K562 (cell line): ENCODE measurements at regions not wholly inside any gene's neighbourhood (a gene's known extent, or its start where the extent isn't known, plus 50 kb on each side); places are given as distances from the start of the nearest gene placed in this dataset.

Experiments used
- ATAC-seq: fragments of 200-7000 bp; cut with Tn5 transposase; 3 replicates; pipeline ENCODE4 v1.9.1; 2020; ENCODE audit warnings: moderate library complexity
- BruUV-seq: library from RNA; stranded (reverse); fragments of 400-500 nt; replicated peaks from 2 replicates; lab custom pipeline; 2021; lab: Mats Ljungman, UMichigan
- CTCF ChIA-PET: fragments of 300-600 bp; formaldehyde crosslinking; extraction: SDS; loops from one replicate; lab custom pipeline; 2021; ENCODE audit warnings: low intra/inter-chr PET ratio; lab: Yijun Ruan, JAX
- POLR2A ChIA-PET: fragments of 300-600, 350-650 bp; sonication (Branson Sonifier 250); formaldehyde crosslinking; extraction: SDS; loops from one replicate; lab custom pipeline; 2021; ENCODE audit warnings: antibody characterized with exemption, inconsistent platforms; lab: Yijun Ruan, JAX
- DNase-seq, 4 experiments: peaks; one replicate each; pipeline versions ENCODE4 v3.0.0 to v3.0.0-alpha.2; 2011 to 2018; ENCODE audit warnings: low spot score in 3 of 4, mixed read lengths in 3 of 4; ENCODE audit errors: extremely low read depth in 1 of 4
- FAIRE-seq: peaks from 2 replicates; lab custom pipeline; 2011; peaks lifted over from hg19 to GRCh38; lab: Jason Lieb, UNC
- H2AFZ ChIP-seq: 2 replicates; pipeline ENCODE4 v1.6.0; 2011; ENCODE audit warnings: low read depth, low read length, control low read depth, inconsistent platforms
- H3K27ac ChIP-seq: fragments of 200-600 bp; 3 replicates; pipeline ENCODE4 v1.8.0; 2011; ENCODE audit warnings: low read depth, mild to moderate bottlenecking, control low read depth, inconsistent platforms, low read length, moderate library complexity, mixed read lengths; ENCODE audit errors: extremely low read depth
- H3K27me3 ChIP-seq, 2 experiments: fragments of 300-600 bp in 1 of 2; 2 replicates in 1 of 2; 3 replicates in 1 of 2; pipeline versions ENCODE4 v1.6.0 to v1.8.0; 2011; ENCODE audit warnings: inconsistent platforms in 2 of 2, low read length in 2 of 2, mild to moderate bottlenecking in 1 of 2, mixed read lengths in 1 of 2, moderate library complexity in 1 of 2; ENCODE audit not compliant: control insufficient read depth in 2 of 2, insufficient read depth in 2 of 2
- H3K36me3 ChIP-seq: fragments of 300-600 bp; 3 replicates; pipeline ENCODE4 v1.8.0; 2011; ENCODE audit warnings: mild to moderate bottlenecking, low read length, inconsistent platforms; ENCODE audit not compliant: control insufficient read depth, insufficient read depth
- H3K4me1 ChIP-seq, 2 experiments: fragments of 200-600 bp in 1 of 2; replicated peaks in 1 of 2; 2 replicates in 1 of 2; 3 replicates in 1 of 2; pipeline versions ENCODE4 v1.5.1 to v1.8.0; 2011; ENCODE audit warnings: inconsistent platforms in 2 of 2, low read length in 2 of 2, mild to moderate bottlenecking in 1 of 2, mixed read lengths in 1 of 2, moderate library complexity in 1 of 2; ENCODE audit not compliant: control insufficient read depth in 2 of 2, insufficient read depth in 2 of 2
- H3K4me2 ChIP-seq: 2 replicates; pipeline ENCODE4 v1.6.1; 2011; ENCODE audit warnings: low read length, control low read depth, inconsistent platforms, mixed read lengths; ENCODE audit not compliant: insufficient read depth
- H3K4me3 ChIP-seq: fragments of 200-600 bp; sonication (generic), shearing (Covaris generic); 2 replicates; pipeline ENCODE4 v1.5.1; 2016; ENCODE audit warnings: control low read depth, inconsistent platforms
- H3K79me2 ChIP-seq: fragments of 200-600 bp; 3 replicates; pipeline ENCODE4 v1.8.0; 2011; ENCODE audit warnings: low read length, inconsistent platforms; ENCODE audit not compliant: control insufficient read depth, insufficient read depth
- H3K9ac ChIP-seq, 2 experiments: 2 replicates each; pipeline versions ENCODE4 v1.6.0 to v1.6.1; 2011; ENCODE audit warnings: low read depth in 2 of 2, low read length in 2 of 2, control low read depth in 1 of 2, inconsistent platforms in 1 of 2, mild to moderate bottlenecking in 1 of 2, mixed read lengths in 1 of 2; ENCODE audit not compliant: insufficient read depth in 1 of 2
- H3K9me1 ChIP-seq: one replicate; pipeline ENCODE4 v1.6.0; 2011; ENCODE audit warnings: inconsistent platforms, mild to moderate bottlenecking, low read length, moderate library complexity; ENCODE audit not compliant: control insufficient read depth, insufficient read depth
- H3K9me3 ChIP-seq: replicated peaks from 2 replicates; pipeline ENCODE4 v1.5.1; 2011; ENCODE audit warnings: low read depth, low read length, inconsistent platforms; ENCODE audit not compliant: control insufficient read depth, insufficient read depth
- H4K20me1 ChIP-seq: replicated peaks from 2 replicates; pipeline ENCODE4 v1.6.1; 2011; ENCODE audit warnings: low read length, inconsistent platforms, mixed read lengths; ENCODE audit not compliant: control insufficient read depth, insufficient read depth
- ARHGAP35 ChIP-seq: fragments of 450-650 bp; IDR thresholded peaks from 2 replicates; pipeline ENCODE4 v1.6.1; 2018; ENCODE audit not compliant: partially characterized antibody
- E2F1 ChIP-seq: sonication (generic); formaldehyde crosslinking; IDR thresholded peaks from 2 replicates; pipeline ENCODE4 v1.8.1; 2023; ENCODE audit warnings: mild to moderate bottlenecking, missing genetic modification reagents, moderate library complexity
- HMGN3 ChIP-seq: IDR thresholded peaks from 2 replicates; pipeline ENCODE4 v1.6.1; 2011; ENCODE audit warnings: borderline replicate concordance, low read depth, mild to moderate bottlenecking, mixed read lengths, low read length; ENCODE audit not compliant: insufficient read length; ENCODE audit errors: extremely low read depth
- KLF16 ChIP-seq: IDR thresholded peaks from 2 replicates; pipeline ENCODE4 v1.6.1; 2016; ENCODE audit warnings: antibody characterized with exemption
- MEF2A ChIP-seq: IDR thresholded peaks from 2 replicates; pipeline ENCODE4 v1.6.1; 2011; ENCODE audit warnings: low read depth, mild to moderate bottlenecking, low read length, moderate library complexity; ENCODE audit not compliant: control insufficient read depth
- PATZ1 ChIP-seq: fragments of 250-450 bp; sonication (Bioruptor Pico); IDR thresholded peaks from 2 replicates; pipeline ENCODE4 v1.5.0; 2020; ENCODE audit warnings: mild to moderate bottlenecking, borderline replicate concordance
- PHB ChIP-seq: fragments of 250-450 bp; sonication (Bioruptor Pico); IDR thresholded peaks from 2 replicates; pipeline ENCODE4 v1.5.0; 2021
- PHTF2 ChIP-seq: fragments of 250-450 bp; sonication (Bioruptor Pico); IDR thresholded peaks from 2 replicates; pipeline ENCODE4 v1.5.0; 2021; ENCODE audit warnings: mild to moderate bottlenecking
- PPARD ChIP-seq: fragments of 250-450 bp; sonication (Bioruptor Pico); IDR thresholded peaks from 2 replicates; pipeline ENCODE4 v1.8.0; 2022; ENCODE audit warnings: inconsistent platforms, mild to moderate bottlenecking, moderate library complexity
- RFX1 ChIP-seq: fragments of 450-650 bp; IDR thresholded peaks from 2 replicates; pipeline ENCODE4 v1.6.1; 2016; ENCODE audit warnings: mild to moderate bottlenecking, moderate library complexity
- TRIM28 ChIP-seq: fragments of 450-650 bp; IDR thresholded peaks from 2 replicates; pipeline ENCODE4 v1.6.1; 2017
- ZFX ChIP-seq: sonication (generic); formaldehyde crosslinking; IDR thresholded peaks from 2 replicates; pipeline ENCODE4 v1.8.0; 2022; ENCODE audit warnings: mild to moderate bottlenecking, missing genetic modification reagents, moderate library complexity
- ZMIZ1 ChIP-seq, 2 experiments: fragments of 150-350 bp in 1 of 2; IDR thresholded peaks; 2 replicates each; pipeline ENCODE4 v1.6.1; 2012 to 2016; ENCODE audit warnings: low read depth in 2 of 2, low read length in 2 of 2, mild to moderate bottlenecking in 1 of 2, moderate library complexity in 1 of 2
- ZNF695 ChIP-seq: fragments of 450-650 bp; formaldehyde crosslinking; IDR thresholded peaks from 2 replicates; pipeline ENCODE4 v1.4.0; 2020; ENCODE audit warnings: mild to moderate bottlenecking, moderate library complexity
- WGBS: fragments of 100-300 bp; shearing (Covaris generic); methylation state at CpG from one replicate; pipeline ENCODE4 v1.1.6; 2016; ENCODE audit warnings: low coverage, mixed read lengths; ENCODE audit not compliant: insufficient coverage; ENCODE audit errors: missing lambda C conversion rate; 5-methylcytosine and 5-hydroxymethylcytosine counted together
- in situ Hi-C: fragments of 300-500 bp; cut with MboI; formaldehyde crosslinking; loops from 4 replicates; pipeline ENCODE4 v1.15.0; 2018; ENCODE audit warnings: inconsistent platforms, mixed read lengths
- intact Hi-C: fragments of 100-400 bp; cut with micrococcal nuclease; formaldehyde crosslinking; loops from 2 replicates; pipeline ENCODE4 v1.14.2; 2022

GRCh38 chr1:166464333-166464732 is 297.5 kb upstream of the FAM78B start (continued):
- TF ChIP-seq ZMIZ1 (IDR thresholded peaks at IDR 0.05; ENCODE audit: low read depth in 2 of 2, low read length in 2 of 2) (no peak), TRIM28 (peak; percentile 63; the same call in 1 of the 2 replicates), PHB (CRISPR knock-in tag) (no peak)

- no peak overlapping the region for H3K27ac ChIP-seq
- intact Hi-C loops, result loop anchor here (10.0 kb wide), 1 partner anchor 305 kb away; the partner anchor contains the start of gene FAM78B
- no peaks in the 10 kb centered on the region for H3K9me3 ChIP-seq
- FAIRE-seq (no peak), ATAC-seq (no peak), DNase-seq (no peak)
- 41% methylated on average over 2 of the region's 2 CpGs for WGBS
- CTCF ChIA-PET, result no interaction called here
- H3K4me2 ChIP-seq, result no peak overlapping the region
- POLR2A ChIA-PET, result interaction anchor here (1.0 kb wide), 1 partner anchor 18 kb away, joined by 3 read pairs; no protein-coding TSS in a partner anchor
- no peaks in the 10 kb centered on the region for H3K27me3 ChIP-seq
- BruUV-seq, result no TSS peak
- no peak overlapping the region for H3K4me3 ChIP-seq
- H3K79me2 ChIP-seq, result no peaks in the 10 kb centered on the region
- no peak overlapping the region for H2AFZ ChIP-seq
- H3K4me1 ChIP-seq, result peaks cover 0 to 13% of the 10 kb centered on the region in 2 experiments; a peak in 3 of 5 replicates
- no peaks in the 10 kb centered on the region for H3K36me3 ChIP-seq
- in situ Hi-C loops, result loop anchor here (10.0 kb wide), 1 partner anchor 265 kb away; no protein-coding TSS in a partner anchor
- no peaks in the 10 kb centered on the region for H3K9me1 ChIP-seq
- H3K9ac ChIP-seq, result no peak overlapping the region
- no peaks in the 10 kb centered on the region for H4K20me1 ChIP-seq
- TF ChIP-seq ZFX (CRISPR knock-in tag), result no peak
- TF ChIP-seq PPARD (CRISPR knock-in tag), result no peak
- TF ChIP-seq KLF16, result no peak
- TF ChIP-seq MEF2A, result no peak
- TF ChIP-seq RFX1, result no peak
- no peak for TF ChIP-seq E2F1 (CRISPR knock-in tag)
- no peak for TF ChIP-seq HMGN3
- TF ChIP-seq ARHGAP35, result no peak
- no peak for TF ChIP-seq PHTF2 (CRISPR knock-in tag)
- no peak for TF ChIP-seq PATZ1 (CRISPR knock-in tag)
- no peak for TF ChIP-seq ZNF695 (CRISPR knock-in tag)
These were observed 303.2 kb upstream of the FAM78B start for GRCh38 chr1:166470014-166470413.
